GM04503 (cell line): ENCODE measurements at regions not wholly inside any gene's neighbourhood (a gene's known extent, or its start where the extent isn't known, plus 50 kb on each side); places are given as distances from the start of the nearest gene placed in this dataset.
A peak's percentile ranks its signal among the peaks of the same experiment; 100 is the strongest.
"Not testable (repeated sequence)": the region's sequence is repeated elsewhere in the genome, so short reads cannot be mapped to it uniquely, and the experiment has no call there.

ENCODE experiments used
- DNase-seq: peaks from one replicate; pipeline ENCODE4 v3.0.0-alpha.2; 2012; ENCODE audit warnings: low read depth

DNA sequence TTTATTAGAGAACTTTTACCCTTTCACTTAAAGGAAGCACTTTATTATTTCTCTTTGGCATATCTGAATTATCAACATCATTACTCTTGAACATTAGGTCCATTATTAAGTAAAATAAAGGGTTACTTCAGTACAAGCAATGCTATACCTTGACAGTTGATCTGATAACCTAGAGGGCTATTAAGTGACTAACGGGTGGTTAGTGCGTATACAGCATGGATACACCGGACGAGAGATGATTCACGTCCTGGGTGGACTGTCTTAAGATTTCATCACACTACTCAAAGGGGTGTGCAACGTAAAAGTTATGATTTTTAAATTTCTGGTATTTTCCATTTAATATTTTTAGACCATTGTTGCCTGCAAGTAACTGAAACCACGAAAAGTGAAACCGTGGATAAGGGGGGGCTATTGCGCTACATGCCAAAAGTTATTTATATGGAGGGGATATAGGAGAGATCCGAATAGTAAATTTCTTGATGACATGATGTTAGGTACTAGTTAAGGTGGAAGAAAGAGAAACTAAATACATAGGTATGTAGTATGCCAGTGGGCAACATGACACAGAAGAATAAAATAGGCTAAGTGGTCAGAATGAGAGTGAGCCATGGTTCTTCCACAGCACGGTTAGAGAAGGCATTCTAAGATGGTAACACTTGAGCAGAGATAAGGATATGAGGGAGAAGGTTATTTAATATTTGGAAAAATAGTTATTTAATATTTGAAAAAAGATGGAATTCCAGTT, 230.8 kb upstream of the ANKRD50 start:
- no peak for DNase-seq

GRCh38 chr4:124941267-124941666, 228.7 kb upstream of the ANKRD50 start:
- DNase-seq: no peak

GRCh38 chr4:124940387-124940786, 227.9 kb upstream of the ANKRD50 start:
- peak; percentile 94 for DNase-seq

DNA sequence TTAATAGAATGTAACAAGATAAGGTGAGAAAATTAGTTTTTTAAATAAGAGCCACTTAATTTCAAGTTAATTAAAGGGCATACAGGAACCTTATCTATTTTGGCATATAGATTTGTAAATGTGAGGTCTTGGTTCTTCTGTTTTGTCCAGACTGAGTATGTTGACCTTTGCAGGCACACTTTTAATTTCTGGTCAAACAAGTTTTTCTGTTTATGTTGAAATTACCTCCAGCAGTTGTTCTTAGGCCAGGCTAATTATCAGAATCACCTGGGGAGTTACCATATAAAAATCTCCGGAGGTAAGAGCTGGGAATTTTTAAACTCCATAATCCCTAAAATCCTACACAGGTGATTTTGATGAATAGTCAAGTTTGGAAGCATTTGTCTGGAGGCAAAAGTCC, 227.4 kb upstream of the ANKRD50 start:
- no peak for DNase-seq

- DNase-seq: no peak
Measured at GRCh38 chr4:124938836-124939235, 226.3 kb upstream of the ANKRD50 start.

DNA sequence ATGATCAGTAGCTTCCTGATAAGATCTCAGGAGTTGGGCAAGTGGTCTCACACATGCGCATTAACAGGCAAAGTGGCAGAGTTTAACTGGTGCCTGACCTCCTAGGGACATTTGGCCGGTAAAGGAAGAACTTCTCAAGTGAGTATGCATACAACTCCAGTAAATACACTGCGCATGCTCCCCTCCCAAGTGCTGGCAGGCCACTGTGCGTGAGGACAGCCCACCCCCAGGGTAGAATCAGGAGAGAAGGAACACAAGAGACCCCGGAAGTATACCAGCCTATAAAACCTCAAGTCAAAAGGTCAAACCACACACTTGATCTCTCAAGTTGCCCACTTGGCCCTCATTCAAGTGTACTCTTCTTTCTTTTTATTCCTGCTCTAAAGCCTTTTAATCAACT, 225.5 kb upstream of the ANKRD50 start:
- no peak for DNase-seq

- DNase-seq: peak; percentile 43
Measured at GRCh38 chr4:124936427-124936826, 223.9 kb upstream of the ANKRD50 start.

DNA sequence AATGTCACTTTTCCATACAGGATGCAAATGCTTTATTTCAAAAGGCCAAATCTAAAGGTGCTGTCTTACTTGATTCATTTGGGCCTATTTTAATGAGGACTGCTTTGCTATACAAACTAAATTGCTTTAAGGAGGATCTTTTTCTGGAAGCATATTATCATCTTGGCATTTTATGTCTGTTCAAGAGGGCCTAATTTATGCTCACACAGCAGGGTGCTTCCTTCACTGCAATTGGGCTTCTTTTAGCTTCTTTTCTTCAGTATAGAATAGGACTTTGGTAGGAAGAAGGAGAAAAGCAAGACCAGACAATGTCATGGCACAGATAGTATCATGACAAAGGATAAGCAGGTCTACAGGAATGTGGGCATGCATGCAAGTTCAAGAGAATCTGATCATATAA, 222.4 kb upstream of the ANKRD50 start:
- DNase-seq: no peak

- no peak for DNase-seq
Measured at GRCh38 chr4:124933521-124933920, 221.0 kb upstream of the ANKRD50 start.

DNA sequence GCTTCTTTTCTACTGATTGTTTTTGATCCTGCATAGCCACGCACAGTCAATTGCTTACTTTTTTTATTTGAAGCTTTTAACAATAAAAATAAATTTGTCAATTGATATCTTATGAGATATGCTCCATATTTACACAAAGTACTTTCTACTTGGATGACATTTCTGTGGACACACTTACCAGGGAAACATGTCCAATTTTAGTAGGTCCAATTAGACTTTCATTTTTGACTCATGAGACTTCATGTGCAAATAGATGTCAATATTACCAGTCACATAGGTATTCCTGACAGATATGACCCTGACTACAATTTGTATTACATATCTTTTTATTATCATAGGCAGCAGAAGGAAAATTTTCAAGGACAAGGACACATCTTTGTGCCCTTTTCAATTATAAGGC, 219.9 kb upstream of the ANKRD50 start:
- DNase-seq: no peak

DNA sequence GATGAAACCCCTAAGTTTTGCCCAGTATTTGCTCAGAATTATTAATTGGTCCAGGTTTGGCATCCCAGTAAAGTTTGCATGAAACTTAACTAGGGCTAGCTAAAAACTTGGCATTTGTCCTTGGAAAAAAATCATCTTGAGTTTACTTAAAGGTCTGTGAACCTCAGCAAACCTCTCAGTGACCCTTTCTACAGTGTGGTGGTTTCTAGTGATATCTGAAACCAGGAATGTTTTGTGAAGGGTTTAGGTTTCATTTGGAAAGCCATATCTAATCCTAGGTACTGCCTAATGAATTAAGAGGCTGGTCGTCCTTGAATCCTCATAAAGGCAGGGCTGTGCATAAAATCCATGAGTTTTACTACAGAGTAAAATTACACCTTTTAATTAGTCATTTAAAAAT, 218.5 kb upstream of the ANKRD50 start:
- DNase-seq: no peak

- not testable (repeated sequence) for DNase-seq
Measured at GRCh38 chr4:124922748-124923147, 210.2 kb upstream of the ANKRD50 start.

DNA sequence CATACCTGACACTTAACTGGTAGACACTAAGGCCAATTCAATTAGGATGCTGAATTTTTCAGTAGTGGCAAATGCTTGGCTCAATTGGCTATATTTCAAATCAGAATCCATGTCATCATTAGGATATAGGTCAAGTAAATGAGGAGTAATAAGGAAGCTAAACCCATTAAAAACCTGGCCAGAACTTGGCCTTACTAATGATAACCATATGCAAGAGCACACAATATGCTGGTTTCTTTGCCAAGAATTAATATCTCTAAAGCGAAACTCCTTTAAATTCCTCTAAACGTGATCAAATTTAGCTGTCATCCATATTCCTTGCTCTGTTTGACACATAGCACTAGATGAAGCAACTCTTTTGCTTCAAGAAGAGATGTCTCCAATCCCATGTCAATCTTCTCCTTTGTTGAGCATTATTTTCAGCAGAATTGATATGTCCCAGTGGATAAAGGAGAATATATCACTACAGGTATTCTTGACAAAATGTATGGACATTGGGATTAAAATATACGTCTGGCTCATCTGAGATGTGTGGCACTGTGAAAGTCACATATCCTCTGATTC, 206.1 kb upstream of the ANKRD50 start:
- no peak for DNase-seq

- DNase-seq: no peak
Measured at GRCh38 chr4:124915073-124915472, 202.5 kb upstream of the ANKRD50 start.

- DNase-seq: no peak
Measured at GRCh38 chr4:124913237-124913636, 200.7 kb upstream of the ANKRD50 start.

GRCh38 chr4:124910327-124910726, 197.8 kb upstream of the ANKRD50 start:
- DNase-seq: no peak

DNA sequence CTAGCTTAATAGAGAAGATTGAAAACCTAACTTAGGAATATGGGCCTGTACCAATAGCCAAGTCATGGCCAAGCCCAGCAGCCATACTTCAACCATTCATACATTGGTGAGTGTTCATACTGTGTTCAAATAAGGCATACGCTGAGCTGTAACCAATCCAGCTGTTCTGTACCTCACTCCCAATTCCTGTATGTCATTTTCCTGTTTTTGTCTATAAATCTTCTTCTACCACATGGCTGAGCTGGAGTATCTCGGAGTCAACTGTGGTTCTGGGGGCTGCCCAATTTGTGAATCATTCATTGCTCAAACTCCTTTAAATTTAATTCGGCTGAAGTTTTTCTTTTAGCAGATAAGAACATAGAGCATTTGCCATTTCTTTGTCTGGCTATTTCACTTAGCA, 195.3 kb upstream of the ANKRD50 start:
- DNase-seq: peak; percentile 44

DNA sequence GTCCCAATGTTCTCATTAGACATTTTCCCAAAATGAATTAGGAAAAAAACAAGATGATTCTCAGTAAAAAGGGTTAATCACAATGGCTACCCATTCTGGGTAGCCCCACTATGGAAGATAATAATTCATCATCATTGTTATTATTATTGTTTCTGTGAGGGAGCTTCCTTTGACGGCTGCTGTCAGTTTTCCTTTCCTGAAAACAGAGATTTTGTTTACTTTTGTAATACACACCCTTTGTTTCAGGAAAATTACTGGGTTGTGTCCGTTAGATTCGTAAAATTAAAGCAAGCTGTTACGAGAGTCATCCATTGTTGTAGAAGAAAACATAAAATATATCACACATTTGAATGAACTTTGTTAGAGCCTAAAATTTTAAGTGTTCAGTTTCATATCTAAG, 192.9 kb upstream of the ANKRD50 start:
- no peak for DNase-seq

GRCh38 chr4:124904723-124905388, 192.3 kb upstream of the ANKRD50 start:
- no peak for DNase-seq

DNA sequence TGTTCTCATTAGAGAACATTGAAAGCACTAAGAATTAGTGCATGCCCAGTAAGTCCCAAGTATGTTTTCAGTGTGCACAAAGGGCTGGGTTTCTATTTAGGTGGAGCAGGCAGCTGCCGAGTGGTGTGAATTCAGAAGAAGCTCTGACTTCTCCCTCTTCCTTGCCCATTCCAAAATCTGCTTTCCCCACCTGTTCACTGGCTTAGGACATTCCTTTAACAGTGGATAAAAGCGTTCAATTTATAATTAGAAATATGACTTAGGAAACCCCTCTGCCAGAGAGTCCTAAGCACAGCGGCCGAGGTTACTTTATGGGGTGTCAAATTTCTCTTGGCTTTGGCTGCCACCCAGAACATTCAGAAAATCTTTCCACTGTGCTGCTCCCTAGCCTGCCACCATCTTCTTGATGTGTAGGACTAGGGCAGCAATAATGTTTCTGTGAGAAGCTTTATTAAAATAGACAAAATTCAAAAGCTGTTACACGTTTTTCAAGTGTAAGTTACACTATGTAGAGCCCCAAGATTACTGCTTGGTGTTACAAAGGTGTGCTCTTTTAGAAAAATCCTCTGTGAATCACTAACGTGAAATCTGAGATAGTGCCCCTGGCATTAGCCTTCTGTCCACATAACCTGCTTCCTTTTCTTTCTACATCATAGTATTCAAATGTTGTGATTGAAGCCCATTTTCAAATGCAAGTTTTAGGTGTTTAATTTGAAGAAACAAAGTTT, 191.6 kb upstream of the ANKRD50 start:
- no peak for DNase-seq

DNA sequence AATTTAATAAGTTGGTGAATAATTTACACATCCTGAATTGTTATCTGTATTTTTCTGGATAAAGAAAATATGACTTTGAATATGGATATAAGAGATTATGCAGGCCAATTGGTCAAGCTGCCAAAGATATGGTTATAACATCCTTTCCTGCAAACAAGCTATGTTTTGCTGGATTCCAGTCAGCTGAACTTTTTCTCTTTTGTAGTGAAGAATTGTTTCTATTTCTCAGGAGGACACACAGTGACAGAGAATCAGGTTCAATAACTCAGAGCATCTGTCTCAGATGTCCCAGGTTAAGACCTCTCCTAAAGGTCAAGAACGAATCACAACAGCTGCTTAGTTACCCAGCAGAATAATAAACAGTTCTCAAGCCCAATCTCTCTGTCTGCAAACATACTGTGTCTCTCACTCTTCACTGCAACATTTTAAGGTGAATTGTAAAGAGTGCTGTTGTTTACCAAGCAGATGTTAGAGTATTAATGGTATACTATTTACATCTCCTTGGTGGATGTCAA, 189.5 kb upstream of the ANKRD50 start:
- no peak for DNase-seq

DNA sequence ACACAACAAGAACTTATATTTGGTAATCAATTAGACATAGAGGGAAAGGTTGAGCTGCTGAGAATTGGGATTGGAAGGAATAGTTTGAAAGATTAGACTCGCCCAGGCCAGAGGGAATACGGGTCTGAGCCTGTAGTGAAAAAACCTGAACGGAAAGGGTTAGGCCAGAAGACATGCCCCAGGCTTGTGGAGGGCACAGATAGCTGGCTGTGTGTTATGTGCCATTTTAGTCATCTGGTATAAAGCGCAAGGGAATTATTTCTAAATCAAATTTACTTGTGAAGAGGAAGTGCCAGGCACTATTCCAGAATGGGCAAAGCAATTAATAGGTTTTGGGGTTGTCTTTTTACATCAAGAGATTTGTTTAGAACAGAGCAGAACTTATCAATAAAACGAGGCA, 187.5 kb upstream of the ANKRD50 start:
- DNase-seq: no peak

DNA sequence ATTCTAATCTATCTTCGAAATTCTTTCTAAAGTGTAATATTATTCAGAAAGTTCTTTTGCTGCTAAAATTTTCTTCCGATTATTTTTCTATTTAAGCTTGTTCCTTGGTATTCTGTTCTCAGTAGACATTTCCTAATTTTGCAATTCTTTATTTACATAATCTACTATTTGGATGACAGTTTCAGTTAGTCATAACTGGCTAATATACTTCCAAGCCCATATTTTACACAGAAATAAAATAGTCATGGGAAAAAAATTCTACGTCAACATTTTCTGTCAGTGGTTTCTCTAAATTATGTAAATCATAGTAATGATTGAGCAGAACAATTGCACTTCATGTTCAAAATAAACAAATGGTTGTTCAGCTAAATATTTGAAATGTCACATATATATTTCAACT, 178.0 kb upstream of the ANKRD50 start:
- no peak for DNase-seq
